GM23338 (cell line): ENCODE measurements at regions not wholly inside any gene's neighbourhood (a gene's known extent, or its start where the extent isn't known, plus 50 kb on each side); places are given as distances from the start of the nearest gene placed in this dataset.

ENCODE experiments used
- ATAC-seq: fragments of 200-7000 bp; cut with Tn5 transposase; 3 replicates; pipeline ENCODE4 v1.9.1; 2020
- DNase-seq: peaks from one replicate; pipeline ENCODE4 v3.0.0-alpha.2; 2015; ENCODE audit warnings: low spot score
- H2AFZ ChIP-seq: fragments of 200-600 bp; sonication (generic); 2 replicates; pipeline ENCODE4 v1.8.0; 2016; ENCODE audit warnings: antibody characterized with exemption, mild to moderate bottlenecking, moderate library complexity
- H3F3A ChIP-seq: fragments of 200-600 bp; sonication (generic); replicated peaks from 2 replicates; pipeline ENCODE4 v1.8.0; 2017; ENCODE audit warnings: antibody characterized with exemption, mixed run types, low read depth
- H3K27ac ChIP-seq: fragments of 200-600 bp; sonication (generic); 2 replicates; pipeline ENCODE4 v1.6.1; 2016; ENCODE audit warnings: low read depth
- H3K27me3 ChIP-seq: fragments of 200-600 bp; sonication (generic); 2 replicates; pipeline ENCODE4 v1.8.0; 2016; ENCODE audit warnings: mild to moderate bottlenecking, mixed run types, moderate library complexity; ENCODE audit not compliant: insufficient read depth
- H3K36me3 ChIP-seq: fragments of 200-600 bp; sonication (generic); 2 replicates; pipeline ENCODE4 v1.8.0; 2016; ENCODE audit warnings: mild to moderate bottlenecking; ENCODE audit not compliant: insufficient read depth
- H3K4me1 ChIP-seq: fragments of 200-600 bp; sonication (generic); 2 replicates; pipeline ENCODE4 v1.8.0; 2016; ENCODE audit warnings: mild to moderate bottlenecking, moderate library complexity; ENCODE audit not compliant: insufficient read depth
- H3K4me2 ChIP-seq: fragments of 200-600 bp; sonication (generic); 2 replicates; pipeline ENCODE4 v1.7.1; 2017; ENCODE audit warnings: mixed run types
- H3K4me3 ChIP-seq: fragments of 200-600 bp; sonication (generic); 2 replicates; pipeline ENCODE4 v1.6.1; 2016; ENCODE audit warnings: mixed run types
- H3K79me2 ChIP-seq: fragments of 200-600 bp; sonication (generic); replicated peaks from 2 replicates; pipeline ENCODE4 v1.8.0; 2017; ENCODE audit warnings: mild to moderate bottlenecking; ENCODE audit not compliant: insufficient read depth
- H3K9me2 ChIP-seq: fragments of 200-600 bp; sonication (generic); 2 replicates; pipeline ENCODE4 v1.8.0; 2017; ENCODE audit not compliant: insufficient read depth
- H4K20me1 ChIP-seq: fragments of 200-600 bp; sonication (generic); replicated peaks from 2 replicates; pipeline ENCODE4 v1.8.0; 2017; ENCODE audit warnings: mild to moderate bottlenecking; ENCODE audit not compliant: insufficient read depth
- H3K27ac Mint-ChIP-seq: 2 replicates; pipeline ENCODE4 v1.8.0; 2020; ENCODE audit warnings: inconsistent platforms, mild to moderate bottlenecking, moderate library complexity, mixed read lengths
- H3K27me3 Mint-ChIP-seq: 3 replicates; pipeline ENCODE4 v1.8.0; 2022; ENCODE audit warnings: low read depth, mild to moderate bottlenecking, moderate library complexity, mixed read lengths, inconsistent platforms; ENCODE audit not compliant: insufficient read depth, poor library complexity
- H3K36me3 Mint-ChIP-seq: 3 replicates; pipeline ENCODE4 v1.8.0; 2021; ENCODE audit warnings: low read depth, mild to moderate bottlenecking, inconsistent platforms, moderate library complexity, mixed read lengths
- H3K4me1 Mint-ChIP-seq: 3 replicates; pipeline ENCODE4 v1.8.0; 2020; ENCODE audit warnings: mild to moderate bottlenecking, inconsistent platforms, mixed read lengths
- H3K4me3 Mint-ChIP-seq: 3 replicates; pipeline ENCODE4 v1.8.0; 2021; ENCODE audit warnings: moderate library complexity, mild to moderate bottlenecking, inconsistent platforms, mixed read lengths
- H3K9me3 Mint-ChIP-seq: 3 replicates; pipeline ENCODE4 v1.8.0; 2020; ENCODE audit warnings: moderate library complexity, mild to moderate bottlenecking, inconsistent platforms, mixed read lengths
- CREB1 ChIP-seq: fragments of 250-450 bp; sonication (Bioruptor Pico); IDR thresholded peaks from 2 replicates; pipeline ENCODE4 v1.5.0; 2020; ENCODE audit warnings: low read depth, mild to moderate bottlenecking, moderate library complexity
- EZH2 ChIP-seq: fragments of 200-600 bp; sonication (generic); IDR thresholded peaks from one replicate; pipeline ENCODE4 v1.8.0; 2017; ENCODE audit warnings: antibody characterized with exemption, mild to moderate bottlenecking, low read depth; ENCODE audit not compliant: unreplicated experiment
- EZH2phosphoT487 ChIP-seq: fragments of 200-600 bp; sonication (generic); IDR thresholded peaks from one replicate; pipeline ENCODE4 v1.8.1; 2018; ENCODE audit warnings: antibody characterized with exemption; ENCODE audit not compliant: unreplicated experiment
- JUNB ChIP-seq: IDR thresholded peaks from one replicate; pipeline ENCODE4 v1.6.1; 2016; ENCODE audit warnings: antibody characterized with exemption; ENCODE audit not compliant: unreplicated experiment
- NANOG ChIP-seq: IDR thresholded peaks from 2 replicates; pipeline ENCODE4 v1.6.1; 2016; ENCODE audit warnings: antibody characterized with exemption, borderline replicate concordance
- POLR2AphosphoS5 ChIP-seq: IDR thresholded peaks from 2 replicates; pipeline ENCODE4 v1.6.1; 2016; ENCODE audit warnings: antibody characterized with exemption, low read depth
- STAT1 ChIP-seq: IDR thresholded peaks from one replicate; pipeline ENCODE4 v1.6.1; 2016; ENCODE audit warnings: antibody characterized with exemption; ENCODE audit not compliant: unreplicated experiment
- ZNF114 ChIP-seq: fragments of 250-450 bp; sonication (Bioruptor Pico); IDR thresholded peaks from 2 replicates; pipeline ENCODE4 v1.5.0; 2020; ENCODE audit warnings: mild to moderate bottlenecking, moderate library complexity
- ZNF331 ChIP-seq: fragments of 250-450 bp; sonication (Bioruptor Pico); IDR thresholded peaks from 2 replicates; pipeline ENCODE4 v1.5.0; 2020; ENCODE audit warnings: low read depth, mild to moderate bottlenecking, moderate library complexity
- TF ChIP-seq, protein P1 (sequence below), 2 experiments: fragments of 200-600 bp in 1 of 2; sonication (generic) in 1 of 2; conservative IDR thresholded peaks; 2 replicates each; pipeline versions ENCODE4 v1.5.1 to v1.6.1; 2016 to 2017; ENCODE audit warnings: antibody characterized with exemption in 2 of 2, low read depth in 2 of 2, mild to moderate bottlenecking in 2 of 2, moderate library complexity in 1 of 2

DNA sequence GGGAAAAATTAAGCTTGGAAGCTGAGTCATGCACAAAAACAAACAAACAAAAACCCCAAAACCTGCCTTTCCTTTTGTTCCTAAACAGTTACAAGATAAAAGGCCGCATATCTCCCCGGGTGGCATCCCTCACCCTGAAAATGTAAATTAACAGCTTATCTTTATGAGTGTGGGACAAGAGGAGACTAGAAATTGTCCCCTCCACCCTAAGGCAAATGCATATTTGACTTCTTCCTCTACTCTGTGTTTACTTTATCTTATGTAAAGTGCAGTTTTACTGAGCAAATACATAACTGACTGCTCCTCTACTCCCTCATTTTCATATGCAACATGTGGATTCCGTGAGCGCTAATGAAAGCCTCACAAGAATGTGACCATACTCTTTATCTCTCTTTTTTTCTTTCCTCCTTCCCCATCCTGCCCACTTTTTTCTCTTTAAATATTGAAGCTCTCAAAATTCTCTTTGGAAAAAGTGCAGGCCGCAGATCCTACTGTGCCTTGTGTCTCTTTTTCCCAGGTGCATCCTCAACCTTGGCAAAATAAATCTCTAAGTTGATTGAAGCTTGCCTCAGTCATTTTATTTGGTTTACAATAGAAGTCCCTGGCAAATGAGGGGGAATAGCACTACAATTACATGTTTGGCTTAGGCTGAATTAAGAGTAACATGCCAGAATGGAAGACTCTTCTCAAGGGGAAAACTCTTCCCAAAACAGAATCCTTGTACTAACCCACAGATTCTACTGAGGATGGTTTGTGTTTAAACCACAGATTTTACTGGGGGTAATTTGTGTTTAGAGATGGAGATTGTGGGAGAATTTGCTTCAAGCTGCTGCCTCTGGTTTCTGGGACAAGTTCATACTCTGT is 72.7 kb upstream of the WDR72 start (continued):
- no peak for TF ChIP-seq NANOG
- TF ChIP-seq, protein P1, sequence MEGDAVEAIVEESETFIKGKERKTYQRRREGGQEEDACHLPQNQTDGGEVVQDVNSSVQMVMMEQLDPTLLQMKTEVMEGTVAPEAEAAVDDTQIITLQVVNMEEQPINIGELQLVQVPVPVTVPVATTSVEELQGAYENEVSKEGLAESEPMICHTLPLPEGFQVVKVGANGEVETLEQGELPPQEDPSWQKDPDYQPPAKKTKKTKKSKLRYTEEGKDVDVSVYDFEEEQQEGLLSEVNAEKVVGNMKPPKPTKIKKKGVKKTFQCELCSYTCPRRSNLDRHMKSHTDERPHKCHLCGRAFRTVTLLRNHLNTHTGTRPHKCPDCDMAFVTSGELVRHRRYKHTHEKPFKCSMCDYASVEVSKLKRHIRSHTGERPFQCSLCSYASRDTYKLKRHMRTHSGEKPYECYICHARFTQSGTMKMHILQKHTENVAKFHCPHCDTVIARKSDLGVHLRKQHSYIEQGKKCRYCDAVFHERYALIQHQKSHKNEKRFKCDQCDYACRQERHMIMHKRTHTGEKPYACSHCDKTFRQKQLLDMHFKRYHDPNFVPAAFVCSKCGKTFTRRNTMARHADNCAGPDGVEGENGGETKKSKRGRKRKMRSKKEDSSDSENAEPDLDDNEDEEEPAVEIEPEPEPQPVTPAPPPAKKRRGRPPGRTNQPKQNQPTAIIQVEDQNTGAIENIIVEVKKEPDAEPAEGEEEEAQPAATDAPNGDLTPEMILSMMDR (conservative IDR thresholded peaks at IDR 0.05; ENCODE audit: low read depth in 2 of 2), result no peak
- no peak for TF ChIP-seq EZH2
- no peak for TF ChIP-seq POLR2AphosphoS5
- no peak for TF ChIP-seq JUNB

DNA sequence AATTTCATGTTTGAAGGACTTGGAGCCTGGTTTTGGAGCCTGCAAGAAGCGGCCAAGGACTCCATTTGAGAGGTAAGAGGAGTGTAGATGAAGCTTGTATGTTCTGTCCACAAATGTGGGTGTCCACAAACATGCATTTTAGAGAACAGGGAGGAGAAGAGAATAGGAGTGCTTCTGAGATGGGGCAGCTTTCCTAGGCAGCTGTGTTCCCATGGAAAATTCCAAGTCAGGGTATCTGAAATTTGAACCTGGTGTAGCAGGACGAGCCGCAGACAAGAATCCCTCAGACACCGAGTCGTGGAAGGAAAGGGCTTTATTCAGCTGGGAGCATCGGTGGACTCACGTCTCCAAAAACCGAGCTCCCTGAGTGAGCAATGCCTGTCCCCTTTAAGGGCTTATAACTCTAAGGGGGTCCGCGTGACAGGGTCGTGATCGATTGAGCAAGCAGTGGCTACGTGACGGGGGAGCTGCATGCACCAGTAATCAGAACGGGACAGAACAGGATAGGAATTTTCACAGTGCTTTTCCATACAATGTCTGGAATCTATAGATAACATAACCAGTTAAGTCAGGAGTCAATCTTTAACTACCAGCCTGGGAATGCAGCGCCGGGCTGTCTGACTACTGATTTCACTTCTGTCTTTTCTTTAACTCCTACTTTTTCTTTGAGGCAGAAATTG is 71.4 kb upstream of the WDR72 start:
- H3K27me3 ChIP-seq, result no peaks in the 10 kb centered on the region
- Mint-ChIP-seq H3K27ac (no peak overlapping the region), H3K27me3 (no peaks in the 10 kb centered on the region), H3K36me3 (peaks cover 6% of the 10 kb centered on the region), H3K9me3 (peaks cover 8% of the 10 kb centered on the region), H3K4me1 (peaks cover 26% of the 10 kb centered on the region), H3K4me3 (no peak overlapping the region)
- H3K79me2 ChIP-seq, result no peaks in the 10 kb centered on the region
- 0 out of 2 replicates have a peak, but pooled peaks cover 8% of the 10 kb centered on the region for H3K9me2 ChIP-seq
- DNase-seq (no peak), ATAC-seq (no peak)
- no peak for TF ChIP-seq ZNF114
- TF ChIP-seq CREB1, result no peak
- no peak for TF ChIP-seq EZH2phosphoT487
- no peak for TF ChIP-seq POLR2AphosphoS5
- TF ChIP-seq, protein P1 (conservative IDR thresholded peaks at IDR 0.05; ENCODE audit: low read depth in 2 of 2), result no peak
- TF ChIP-seq STAT1, result no peak
- no peak for TF ChIP-seq ZNF331 (CRISPR knock-in tag)
- no peak for TF ChIP-seq EZH2
- no peak for TF ChIP-seq JUNB
- no peaks in the 10 kb centered on the region for H3K36me3 ChIP-seq
- no peak overlapping the region for H3K4me3 ChIP-seq
- H4K20me1 ChIP-seq, result no peaks in the 10 kb centered on the region
- peak overlapping the region; percentile 78 for H2AFZ ChIP-seq
- peaks cover 31% of the 10 kb centered on the region for H3K4me1 ChIP-seq
- no peaks in the 10 kb centered on the region for H3F3A ChIP-seq
- H3K27ac ChIP-seq, result no peak overlapping the region
- peak overlapping the region; percentile 54 for H3K4me2 ChIP-seq
